IPS DF 4.7 (cell line): ENCODE measurements at regions not wholly inside any gene's neighbourhood (a gene's known extent, or its start where the extent isn't known, plus 50 kb on each side); places are given as distances from the start of the nearest gene placed in this dataset.
"Not testable (repeated sequence)": the region's sequence is repeated elsewhere in the genome, so short reads cannot be mapped to it uniquely, and the experiment has no call there.

Experiments
- DNase-seq: peaks from one replicate; pipeline ENCODE4 v3.0.0-alpha.2; 2013; ENCODE audit warnings: low spot score; ENCODE audit errors: extremely low read depth

GRCh38 chr6:113361014-113361645 lies 496.0 kb upstream of the MARCKS start:
- DNase-seq: no peak

- DNase-seq: no peak
These were observed 494.7 kb upstream of the MARCKS start for GRCh38 chr6:113362301-113363047.

DNA sequence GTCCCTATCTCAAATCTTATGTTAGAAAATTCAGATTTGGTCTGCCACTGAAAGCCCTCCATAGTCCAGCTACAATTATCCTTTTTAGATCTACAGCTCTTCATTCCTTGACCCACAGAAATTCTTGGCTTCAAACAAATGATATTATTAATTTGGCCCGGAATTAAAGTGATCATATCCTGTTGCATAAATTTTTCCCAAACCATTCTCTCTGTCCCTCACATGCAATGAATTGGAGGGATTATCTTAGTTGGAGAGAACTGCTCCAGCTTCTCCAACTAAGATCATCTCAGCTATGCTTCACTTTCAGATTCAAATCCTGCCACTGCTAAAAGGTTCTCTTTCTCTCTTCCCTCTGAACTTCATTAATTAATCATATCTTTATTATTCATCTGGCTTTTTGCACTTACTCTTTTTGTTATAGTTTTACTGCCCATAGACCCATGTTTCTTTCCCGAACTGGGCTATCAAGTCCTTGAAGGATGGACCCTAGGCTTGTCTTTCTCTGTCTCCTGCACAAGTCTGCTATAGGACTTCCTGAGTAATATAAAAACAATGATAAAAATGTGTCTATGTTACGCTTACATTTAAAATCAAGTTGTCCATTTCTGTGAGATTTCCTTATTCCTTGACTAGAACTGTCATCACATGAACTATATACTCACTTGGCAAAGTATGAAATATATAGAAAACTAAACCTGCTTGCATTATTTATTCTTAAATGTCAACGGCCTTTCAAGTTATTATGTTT lies 493.9 kb upstream of the MARCKS start:
- no peak for DNase-seq

GRCh38 chr6:113363866-113364265 lies 493.3 kb upstream of the MARCKS start:
- DNase-seq: no peak

GRCh38 chr6:113364766-113365165 lies 492.4 kb upstream of the MARCKS start:
- no peak for DNase-seq

- no peak for DNase-seq
These were observed 492.0 kb upstream of the MARCKS start for GRCh38 chr6:113365191-113365590.

- DNase-seq: no peak
These were observed 490.6 kb upstream of the MARCKS start for GRCh38 chr6:113366505-113366904.

- DNase-seq: no peak
These were observed 486.3 kb upstream of the MARCKS start for GRCh38 chr6:113370508-113371502.

DNA sequence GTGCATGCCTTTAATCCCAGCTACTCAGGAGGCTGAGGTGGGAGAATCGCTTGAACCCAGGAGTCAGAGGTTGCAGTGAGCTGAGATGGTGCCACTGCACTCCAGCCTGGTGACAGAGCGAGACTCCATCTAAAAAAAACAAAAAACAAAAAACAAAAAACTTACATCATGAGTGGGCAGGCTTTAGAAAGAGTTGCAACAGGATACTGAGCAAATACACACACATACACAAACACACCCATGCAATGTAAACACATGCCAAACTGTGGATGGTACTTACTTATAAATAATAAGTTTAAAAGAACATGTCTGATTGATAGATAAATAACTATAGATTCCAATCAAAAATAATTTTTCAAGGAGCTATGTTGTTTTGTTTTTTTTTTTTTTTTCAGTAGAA lies 481.7 kb upstream of the MARCKS start:
- not testable (repeated sequence) for DNase-seq

- no peak for DNase-seq
These were observed 480.9 kb upstream of the MARCKS start for GRCh38 chr6:113375950-113376846.

- DNase-seq: no peak
These were observed 480.3 kb upstream of the MARCKS start for GRCh38 chr6:113376847-113377165.

GRCh38 chr6:113377362-113377942 lies 479.7 kb upstream of the MARCKS start:
- no peak for DNase-seq

GRCh38 chr6:113380591-113380990 lies 476.6 kb upstream of the MARCKS start:
- no peak for DNase-seq

- no peak for DNase-seq
These were observed 475.9 kb upstream of the MARCKS start for GRCh38 chr6:113381232-113381631.

GRCh38 chr6:113381959-113382358 lies 475.2 kb upstream of the MARCKS start:
- DNase-seq: no peak

- no peak for DNase-seq
These were observed 473.4 kb upstream of the MARCKS start for GRCh38 chr6:113383701-113384100.

GRCh38 chr6:113385020-113385431 lies 472.1 kb upstream of the MARCKS start:
- no peak for DNase-seq

- DNase-seq: no peak
These were observed 468.1 kb upstream of the MARCKS start for GRCh38 chr6:113388996-113389395.

- no peak for DNase-seq
These were observed 464.5 kb upstream of the MARCKS start for GRCh38 chr6:113392551-113393055.

- no peak for DNase-seq
These were observed 462.9 kb upstream of the MARCKS start for GRCh38 chr6:113394216-113394615.
